GM08714 (cell line): ENCODE measurements at regions not wholly inside any gene's neighbourhood (a gene's known extent, or its start where the extent isn't known, plus 50 kb on each side); places are given as distances from the start of the nearest gene placed in this dataset.
"Not testable (repeated sequence)": the region's sequence is repeated elsewhere in the genome, so short reads cannot be mapped to it uniquely, and the experiment has no call there.

Experiments used
- H3K4me3 ChIP-seq: fragments of 200-500 bp; sonication (Bioruptor generic); 2 replicates; pipeline ENCODE4 v1.5.1; 2014; ENCODE audit warnings: mild to moderate bottlenecking, low read length, inconsistent platforms
- ZNF274 ChIP-seq: IDR thresholded peaks from 2 replicates; pipeline ENCODE4 v1.6.1; 2012; ENCODE audit warnings: mild to moderate bottlenecking, low read depth, low read length

- H3K4me3 ChIP-seq, result no peak overlapping the region
- no peak for TF ChIP-seq ZNF274
Observed at GRCh38 chr11:81197396-81197795, 1536.3 kb downstream of the FAM181B start.

- TF ChIP-seq ZNF274, result no peak
Observed at GRCh38 chr11:81192516-81192915, 1541.1 kb downstream of the FAM181B start.

GRCh38 chr11:81190546-81190945 lies 1543.1 kb downstream of the FAM181B start:
- no peak for TF ChIP-seq ZNF274
- no peak overlapping the region for H3K4me3 ChIP-seq

More at GRCh38 chr11:81192516-81192915, 1541.1 kb downstream of the FAM181B start:
- no peak overlapping the region for H3K4me3 ChIP-seq

- H3K4me3 ChIP-seq, result not testable (repeated sequence)
Observed at GRCh38 chr11:81187033-81187432, 1546.6 kb downstream of the FAM181B start.

GRCh38 chr11:81174646-81175330 lies 1558.9 kb downstream of the FAM181B start:
- H3K4me3 ChIP-seq, result no peak overlapping the region
- no peak for TF ChIP-seq ZNF274

- H3K4me3 ChIP-seq, result no peak overlapping the region
- no peak for TF ChIP-seq ZNF274
Observed at GRCh38 chr11:81165164-81165563, 1568.5 kb downstream of the FAM181B start.

- TF ChIP-seq ZNF274, result no peak
- no peak overlapping the region for H3K4me3 ChIP-seq
Observed at GRCh38 chr11:81159900-81160299, 1573.8 kb downstream of the FAM181B start.

GRCh38 chr11:81135570-81135969 lies 1598.1 kb downstream of the FAM181B start:
- H3K4me3 ChIP-seq, result no peak overlapping the region
- TF ChIP-seq ZNF274, result no peak

- no peak overlapping the region for H3K4me3 ChIP-seq
- TF ChIP-seq ZNF274, result no peak
Observed at GRCh38 chr11:81129618-81130017, 1604.0 kb downstream of the FAM181B start.

- H3K4me3 ChIP-seq, result no peak overlapping the region
- TF ChIP-seq ZNF274, result no peak
Observed at GRCh38 chr11:81112718-81113117, 1620.9 kb downstream of the FAM181B start.

GRCh38 chr11:81104051-81104450 lies 1629.6 kb downstream of the FAM181B start:
- no peak overlapping the region for H3K4me3 ChIP-seq
- TF ChIP-seq ZNF274, result no peak

GRCh38 chr11:81098471-81098870 lies 1635.2 kb downstream of the FAM181B start:
- no peak for TF ChIP-seq ZNF274

GRCh38 chr11:81092522-81092921 lies 1641.1 kb downstream of the FAM181B start:
- no peak overlapping the region for H3K4me3 ChIP-seq
- no peak for TF ChIP-seq ZNF274

More at GRCh38 chr11:81098471-81098870, 1635.2 kb downstream of the FAM181B start:
- H3K4me3 ChIP-seq, result no peak overlapping the region

- H3K4me3 ChIP-seq, result no peak overlapping the region
- TF ChIP-seq ZNF274, result no peak
Observed at GRCh38 chr11:81089242-81089641, 1644.4 kb downstream of the FAM181B start.

GRCh38 chr11:81080476-81080875 lies 1639.6 kb upstream of the TENM4 start:
- TF ChIP-seq ZNF274, result no peak
- no peak overlapping the region for H3K4me3 ChIP-seq

GRCh38 chr11:81072273-81072672 lies 1631.4 kb upstream of the TENM4 start:
- H3K4me3 ChIP-seq, result no peak overlapping the region
- no peak for TF ChIP-seq ZNF274
